OCI-LY1 (cell line): ENCODE measurements at regions not wholly inside any gene's neighbourhood (a gene's known extent, or its start where the extent isn't known, plus 50 kb on each side); places are given as distances from the start of the nearest gene placed in this dataset.

ENCODE experiments used
- CTCF ChIP-seq: fragments of 200-600 bp; sonication (generic), shearing (Covaris generic); IDR thresholded peaks from 2 replicates; pipeline ENCODE4 v1.5.1; 2017; ENCODE audit warnings: mild to moderate bottlenecking, antibody characterized with exemption, low read length, moderate library complexity, mixed read lengths
- EZH2 ChIP-seq: fragments of 200-600 bp; sonication (generic), shearing (Covaris generic); IDR thresholded peaks from 2 replicates; pipeline ENCODE4 v1.8.0; 2017; ENCODE audit warnings: borderline replicate concordance, mixed run types, mild to moderate bottlenecking, antibody characterized with exemption, low read length, moderate library complexity, mixed read lengths

DNA sequence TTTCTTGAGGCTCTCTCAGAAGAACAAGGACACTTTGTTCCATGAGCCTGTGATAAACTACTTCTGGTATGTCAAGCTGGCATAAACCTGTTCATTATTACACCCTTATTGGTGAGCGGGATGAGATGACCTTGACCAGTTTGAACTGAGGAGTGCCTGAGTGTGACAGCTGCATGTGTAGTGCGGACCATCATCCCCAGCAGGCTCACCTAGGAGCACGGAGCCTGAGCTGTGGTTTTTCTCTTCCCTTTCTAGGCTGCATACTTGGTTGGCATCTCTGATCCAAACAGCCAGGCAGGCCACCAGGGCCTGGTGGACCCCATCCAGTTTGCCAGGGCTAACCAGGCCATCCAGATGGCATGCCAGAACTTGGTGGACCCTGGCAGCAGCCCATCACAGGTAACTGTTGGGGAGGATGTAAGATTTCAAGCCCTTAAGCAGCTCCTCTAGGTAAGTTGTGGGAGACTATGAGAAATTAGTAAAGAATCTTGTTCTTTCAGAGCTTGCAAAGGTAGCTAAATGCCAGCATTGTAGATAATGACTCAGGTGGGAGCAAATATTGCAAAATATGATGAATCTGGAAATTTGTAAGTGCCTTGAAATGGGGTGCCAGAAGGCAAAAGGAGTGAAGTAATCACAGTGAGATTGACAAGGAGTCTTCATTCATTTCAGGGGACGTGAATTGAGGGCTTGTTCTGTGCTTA is 288.9 kb upstream of the TPM1 start:
- TF ChIP-seq CTCF (no peak), EZH2 (no peak)
